ENCODE measurements at regions not wholly inside any gene's neighbourhood (a gene's known extent, or its start where the extent isn't known, plus 50 kb on each side); places are given as distances from the start of the nearest gene placed in this dataset.

DNA sequence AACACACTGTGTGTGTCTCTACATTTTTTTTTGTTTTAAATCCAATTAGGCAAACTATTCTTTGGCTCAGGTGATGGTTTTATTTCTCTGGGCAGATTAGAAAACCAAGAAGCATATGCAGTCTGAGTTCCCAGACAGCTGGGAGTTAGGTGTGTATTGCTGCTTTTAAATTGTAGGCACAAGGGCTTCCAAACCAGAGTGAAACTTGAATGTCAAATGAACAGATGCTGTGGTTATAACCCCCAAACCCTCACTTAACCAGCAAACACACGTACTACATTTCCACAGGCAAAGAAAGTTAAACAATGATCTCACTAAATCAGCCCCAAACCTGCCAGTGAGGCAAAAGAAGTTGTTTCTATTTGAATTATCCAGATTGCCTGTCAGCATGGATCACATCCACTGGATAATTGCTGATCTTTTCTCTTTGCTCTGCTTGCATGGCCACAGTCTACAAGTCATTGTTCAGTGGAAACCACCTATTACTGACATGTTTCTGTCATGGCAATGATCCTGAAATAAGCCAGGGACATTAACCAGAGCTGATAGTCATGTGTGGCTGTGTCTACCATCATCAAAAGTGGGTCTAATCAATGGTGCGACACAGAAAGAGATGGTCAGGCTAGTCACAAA is 576.5 kb upstream of the PLXNA2 start:
- no peak overlapping the region for H3K9ac ChIP-seq (ENCODE audit: low read depth, low read length)
- H3K4me2 ChIP-seq (ENCODE audit: insufficient read depth, low read length), result no peak overlapping the region

DNA sequence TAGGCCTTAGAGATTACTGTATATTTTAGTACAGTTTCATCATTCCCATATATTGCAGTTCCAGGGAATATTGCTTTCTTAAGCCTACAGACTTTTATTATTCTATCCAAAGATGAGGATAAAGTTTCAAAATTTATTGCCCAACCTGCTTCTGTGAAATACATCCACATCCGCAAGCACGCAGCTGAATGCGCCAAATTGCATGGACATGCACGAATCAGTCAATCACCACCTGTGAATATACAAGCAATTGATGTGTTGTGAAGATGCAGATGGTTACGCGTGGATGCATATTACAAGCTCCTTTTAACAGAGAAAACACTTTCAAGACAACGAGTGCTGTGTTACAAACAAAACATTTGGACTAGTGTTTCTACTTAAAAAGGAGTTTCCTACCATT is 577.8 kb upstream of the PLXNA2 start:
- Histone ChIP-seq H2AFZ (ENCODE audit: low read depth, low read length) (no peak overlapping the region), H3K27ac (ENCODE audit: low read length) (no peak overlapping the region), H3K36me3 (ENCODE audit: insufficient read depth, low read length) (no peaks in the 10 kb centered on the region), H3K79me2 (ENCODE audit: insufficient read depth, low read length) (no peaks in the 10 kb centered on the region), H3K4me3 (ENCODE audit: low read depth in 1 of 2, low read length in 2 of 2) (no peak overlapping the region), H3K9ac (ENCODE audit: low read depth, low read length) (no peak overlapping the region), H3K9me3 (ENCODE audit: insufficient read depth, low read length, severe bottlenecking) (no peaks in the 10 kb centered on the region), H3K4me1 (ENCODE audit: insufficient read depth, low read length) (no peaks in the 10 kb centered on the region), H3K4me2 (ENCODE audit: insufficient read depth, low read length) (no peak overlapping the region), H3K27me3 (ENCODE audit: insufficient read depth, low read length, poor library complexity) (peaks cover 8% of the 10 kb centered on the region), H4K20me1 (ENCODE audit: insufficient read depth, low read length) (no peaks in the 10 kb centered on the region)
- DNase-seq (no peak), ATAC-seq (ENCODE audit: insufficient read depth, low read depth) (no peak)
- no peak for TF ChIP-seq EZH2 (IDR thresholded peaks at IDR 0.05; ENCODE audit: borderline replicate concordance, low read depth, low read length, severe bottlenecking)
- TF ChIP-seq, protein P1, sequence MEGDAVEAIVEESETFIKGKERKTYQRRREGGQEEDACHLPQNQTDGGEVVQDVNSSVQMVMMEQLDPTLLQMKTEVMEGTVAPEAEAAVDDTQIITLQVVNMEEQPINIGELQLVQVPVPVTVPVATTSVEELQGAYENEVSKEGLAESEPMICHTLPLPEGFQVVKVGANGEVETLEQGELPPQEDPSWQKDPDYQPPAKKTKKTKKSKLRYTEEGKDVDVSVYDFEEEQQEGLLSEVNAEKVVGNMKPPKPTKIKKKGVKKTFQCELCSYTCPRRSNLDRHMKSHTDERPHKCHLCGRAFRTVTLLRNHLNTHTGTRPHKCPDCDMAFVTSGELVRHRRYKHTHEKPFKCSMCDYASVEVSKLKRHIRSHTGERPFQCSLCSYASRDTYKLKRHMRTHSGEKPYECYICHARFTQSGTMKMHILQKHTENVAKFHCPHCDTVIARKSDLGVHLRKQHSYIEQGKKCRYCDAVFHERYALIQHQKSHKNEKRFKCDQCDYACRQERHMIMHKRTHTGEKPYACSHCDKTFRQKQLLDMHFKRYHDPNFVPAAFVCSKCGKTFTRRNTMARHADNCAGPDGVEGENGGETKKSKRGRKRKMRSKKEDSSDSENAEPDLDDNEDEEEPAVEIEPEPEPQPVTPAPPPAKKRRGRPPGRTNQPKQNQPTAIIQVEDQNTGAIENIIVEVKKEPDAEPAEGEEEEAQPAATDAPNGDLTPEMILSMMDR (IDR thresholded peaks at IDR 0.05; ENCODE audit: borderline replicate concordance, extremely low read depth, low read length, poor library complexity, severe bottlenecking), result no peak

More for the DNA sequence above, 576.5 kb upstream of the PLXNA2 start:
- Histone ChIP-seq H3K27ac (ENCODE audit: low read length) (no peak overlapping the region), H4K20me1 (ENCODE audit: insufficient read depth, low read length) (no peaks in the 10 kb centered on the region), H3K4me3 (ENCODE audit: low read depth in 1 of 2, low read length in 2 of 2) (no peak overlapping the region), H3K36me3 (ENCODE audit: insufficient read depth, low read length) (no peaks in the 10 kb centered on the region), H3K79me2 (ENCODE audit: insufficient read depth, low read length) (no peaks in the 10 kb centered on the region), H3K4me1 (ENCODE audit: insufficient read depth, low read length) (no peaks in the 10 kb centered on the region), H3K9me3 (ENCODE audit: insufficient read depth, low read length, severe bottlenecking) (no peaks in the 10 kb centered on the region), H2AFZ (ENCODE audit: low read depth, low read length) (no peak overlapping the region), H3K27me3 (ENCODE audit: insufficient read depth, low read length, poor library complexity) (peaks cover 7% of the 10 kb centered on the region)
- ATAC-seq (ENCODE audit: insufficient read depth, low read depth), result no peak
- TF ChIP-seq, protein P1 (IDR thresholded peaks at IDR 0.05; ENCODE audit: borderline replicate concordance, extremely low read depth, low read length, poor library complexity, severe bottlenecking), result no peak
- no peak for TF ChIP-seq EZH2 (IDR thresholded peaks at IDR 0.05; ENCODE audit: borderline replicate concordance, low read depth, low read length, severe bottlenecking)
- no peak for DNase-seq

DNA sequence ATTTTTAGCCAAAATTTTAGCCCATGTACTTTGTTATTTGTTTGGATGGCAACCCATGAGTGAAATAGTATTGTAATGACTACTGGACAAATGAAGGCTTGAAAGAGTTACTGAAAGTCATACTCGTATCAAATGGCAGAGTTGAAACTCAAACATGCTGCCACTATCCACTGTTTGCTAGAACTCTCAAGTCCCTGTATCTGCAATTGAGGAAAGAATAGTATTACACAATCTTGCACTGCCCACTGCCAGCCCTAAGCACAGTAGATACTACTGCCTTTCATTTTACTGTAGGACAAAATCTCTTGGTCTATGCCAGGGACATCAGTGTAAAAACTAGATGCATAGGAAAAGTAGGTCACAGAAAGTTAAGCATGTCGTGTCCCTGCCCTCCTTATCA is 581.1 kb upstream of the PLXNA2 start:
- DNase-seq, result no peak
- H3K79me2 ChIP-seq (ENCODE audit: insufficient read depth, low read length), result no peaks in the 10 kb centered on the region
- no peak overlapping the region for H2AFZ ChIP-seq (ENCODE audit: low read depth, low read length)

More for the DNA sequence above, 581.1 kb upstream of the PLXNA2 start:
- no peaks in the 10 kb centered on the region for H3K4me1 ChIP-seq (ENCODE audit: insufficient read depth, low read length)
- no peaks in the 10 kb centered on the region for H4K20me1 ChIP-seq (ENCODE audit: insufficient read depth, low read length)
- ATAC-seq (ENCODE audit: insufficient read depth, low read depth), result no peak
- no peak overlapping the region for H3K4me2 ChIP-seq (ENCODE audit: insufficient read depth, low read length)
- H3K36me3 ChIP-seq (ENCODE audit: insufficient read depth, low read length), result no peaks in the 10 kb centered on the region
- no peak overlapping the region for H3K27ac ChIP-seq (ENCODE audit: low read length)
- peaks cover 13% of the 10 kb centered on the region for H3K27me3 ChIP-seq (ENCODE audit: insufficient read depth, low read length, poor library complexity)
- H3K9me3 ChIP-seq (ENCODE audit: insufficient read depth, low read length, severe bottlenecking), result no peaks in the 10 kb centered on the region
- no peak overlapping the region for H3K4me3 ChIP-seq (ENCODE audit: low read depth in 1 of 2, low read length in 2 of 2)
- TF ChIP-seq EZH2 (IDR thresholded peaks at IDR 0.05; ENCODE audit: borderline replicate concordance, low read depth, low read length, severe bottlenecking), result no peak
- TF ChIP-seq, protein P1 (IDR thresholded peaks at IDR 0.05; ENCODE audit: borderline replicate concordance, extremely low read depth, low read length, poor library complexity, severe bottlenecking), result no peak
- no peak overlapping the region for H3K9ac ChIP-seq (ENCODE audit: low read depth, low read length)

Measured in DND-41 (cell line).